ENCODE measurements at regions not wholly inside any gene's neighbourhood (a gene's known extent, or its start where the extent isn't known, plus 50 kb on each side); places are given as distances from the start of the nearest gene placed in this dataset.

- intact Hi-C loops (cut with DNase I) = no loop called here
- TF ChIP-seq CTCF (IDR thresholded peaks at IDR 0.05) (no peak), POLR2A (IDR thresholded peaks at IDR 0.05) (no peak)
- 91 to 96% (median 92%) methylated on average over 6 of the region's 6 CpGs for WGBS, 4 donors
- Histone ChIP-seq H3K36me3 (replicated peaks in 1 of 2) (no peaks in the 10 kb centered on the region), H3K27me3 (no peaks in the 10 kb centered on the region), H3K4me3 (no peak overlapping the region), H3K9me3 (replicated peaks in 1 of 3) (no peaks in the 10 kb centered on the region), H3K4me1 (replicated peaks in 1 of 2) (peaks cover 0 to 3% of the 10 kb centered on the region in 2 donors), H3K27ac (no peak overlapping the region)
- DNase-seq = no peak
These were observed 92.3 kb upstream of the DUSP5 start for GRCh38 chr10:110405380-110405779.

- Histone ChIP-seq H3K36me3 (replicated peaks in 1 of 2) (no peaks in the 10 kb centered on the region), H3K27me3 (no peaks in the 10 kb centered on the region), H3K4me1 (replicated peaks in 1 of 2) (peaks cover 0 to 5% of the 10 kb centered on the region in 2 donors), H3K4me3 (no peak overlapping the region), H3K27ac (no peak overlapping the region), H3K9me3 (replicated peaks in 1 of 3) (no peaks in the 10 kb centered on the region)
- DNase-seq = no peak
- intact Hi-C loops (cut with DNase I) = no loop called here
- WGBS, 4 donors = 87 to 91% (median 88%) methylated on average over 8 of the region's 8 CpGs
- TF ChIP-seq CTCF (IDR thresholded peaks at IDR 0.05) = no peak
- TF ChIP-seq POLR2A (IDR thresholded peaks at IDR 0.05) = no peak
These were observed 90.2 kb upstream of the DUSP5 start for GRCh38 chr10:110407301-110408170.

GRCh38 chr10:110408203-110408871 is 89.4 kb upstream of the DUSP5 start:
- H3K27ac ChIP-seq = no peak overlapping the region
- H3K9me3 ChIP-seq (replicated peaks in 1 of 3) = no peaks in the 10 kb centered on the region
- H3K4me3 ChIP-seq = no peak overlapping the region
- H3K36me3 ChIP-seq (replicated peaks in 1 of 2) = no peaks in the 10 kb centered on the region
- 86 to 93% (median 89%) methylated on average over 9 to 10 of the region's 10 CpGs for WGBS, 4 donors
- H3K4me1 ChIP-seq (replicated peaks in 1 of 2) = peaks cover 0 to 5% of the 10 kb centered on the region in 2 donors
- intact Hi-C loops (cut with DNase I) = no loop called here
- DNase-seq = no peak
- TF ChIP-seq POLR2A (IDR thresholded peaks at IDR 0.05) (no peak), CTCF (IDR thresholded peaks at IDR 0.05) (no peak)
- no peaks in the 10 kb centered on the region for H3K27me3 ChIP-seq

GRCh38 chr10:110408943-110409342 is 88.8 kb upstream of the DUSP5 start:
- H3K9me3 ChIP-seq (replicated peaks in 1 of 3) = no peaks in the 10 kb centered on the region
- H3K36me3 ChIP-seq (replicated peaks in 1 of 2) = no peaks in the 10 kb centered on the region
- no peak overlapping the region for H3K27ac ChIP-seq
- peaks cover 0 to 5% of the 10 kb centered on the region in 2 donors for H3K4me1 ChIP-seq (replicated peaks in 1 of 2)
- 85 to 90% (median 90%) methylated on average over 8 of the region's 8 CpGs for whole genome bisulfite sequencing, 4 donors
- H3K27me3 ChIP-seq = no peaks in the 10 kb centered on the region
- no peak for DNase-seq
- intact Hi-C loops (cut with DNase I) = no loop called here
- TF ChIP-seq POLR2A (IDR thresholded peaks at IDR 0.05) = no peak
- no peak for TF ChIP-seq CTCF (IDR thresholded peaks at IDR 0.05)
- no peak overlapping the region for H3K4me3 ChIP-seq
